ENCODE measurements at regions not wholly inside any gene's neighbourhood (a gene's known extent, or its start where the extent isn't known, plus 50 kb on each side); places are given as distances from the start of the nearest gene placed in this dataset.

DNA sequence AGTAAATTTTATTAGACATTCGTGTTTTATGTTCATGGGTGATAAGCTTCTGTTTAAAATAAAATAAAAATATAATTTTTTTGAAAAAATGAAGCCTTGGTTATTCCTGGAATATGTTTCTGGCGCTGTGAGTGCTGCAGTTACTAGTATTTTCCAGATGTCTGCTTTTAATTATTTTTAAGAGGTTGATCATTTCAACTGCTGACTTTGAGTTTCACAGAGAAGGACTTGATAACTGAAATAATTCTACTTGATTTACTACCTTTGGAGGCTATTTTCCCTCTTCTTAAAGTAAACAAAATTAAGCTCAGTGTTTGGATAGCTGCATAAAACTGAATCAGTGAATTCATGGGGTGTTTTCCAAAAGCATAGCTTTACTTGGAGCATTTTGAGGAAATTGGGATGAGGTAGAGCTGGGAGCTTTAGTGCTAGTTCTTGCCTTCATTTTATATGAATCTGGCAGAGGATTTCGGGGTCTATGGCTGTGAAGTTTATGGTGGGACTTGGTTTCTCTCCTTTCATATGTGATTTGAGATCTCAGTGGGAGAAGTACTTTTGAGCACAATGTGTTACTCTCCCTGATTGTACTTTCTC, 666.5 kb downstream of the DCDC2C start:
- Histone ChIP-seq H3K79me2 (ENCODE audit: insufficient read depth, low read length) (no peaks in the 10 kb centered on the region), H3K27me3 (ENCODE audit: insufficient read depth, low read length, poor library complexity) (no peaks in the 10 kb centered on the region), H4K20me1 (ENCODE audit: insufficient read depth, low read length) (no peaks in the 10 kb centered on the region), H3K9ac (ENCODE audit: low read depth, low read length) (no peak overlapping the region), H3K4me3 (ENCODE audit: low read depth in 1 of 2, low read length in 2 of 2) (no peak overlapping the region), H3K36me3 (ENCODE audit: insufficient read depth, low read length) (no peaks in the 10 kb centered on the region), H3K4me2 (ENCODE audit: insufficient read depth, low read length) (no peak overlapping the region), H3K27ac (ENCODE audit: low read length) (no peak overlapping the region), H3K9me3 (ENCODE audit: insufficient read depth, low read length, severe bottlenecking) (peaks cover 5% of the 10 kb centered on the region), H3K4me1 (ENCODE audit: insufficient read depth, low read length) (no peaks in the 10 kb centered on the region), H2AFZ (ENCODE audit: low read depth, low read length) (no peak overlapping the region)
- ATAC-seq (ENCODE audit: insufficient read depth, low read depth) (no peak), DNase-seq (no peak)
- TF ChIP-seq, protein P1, sequence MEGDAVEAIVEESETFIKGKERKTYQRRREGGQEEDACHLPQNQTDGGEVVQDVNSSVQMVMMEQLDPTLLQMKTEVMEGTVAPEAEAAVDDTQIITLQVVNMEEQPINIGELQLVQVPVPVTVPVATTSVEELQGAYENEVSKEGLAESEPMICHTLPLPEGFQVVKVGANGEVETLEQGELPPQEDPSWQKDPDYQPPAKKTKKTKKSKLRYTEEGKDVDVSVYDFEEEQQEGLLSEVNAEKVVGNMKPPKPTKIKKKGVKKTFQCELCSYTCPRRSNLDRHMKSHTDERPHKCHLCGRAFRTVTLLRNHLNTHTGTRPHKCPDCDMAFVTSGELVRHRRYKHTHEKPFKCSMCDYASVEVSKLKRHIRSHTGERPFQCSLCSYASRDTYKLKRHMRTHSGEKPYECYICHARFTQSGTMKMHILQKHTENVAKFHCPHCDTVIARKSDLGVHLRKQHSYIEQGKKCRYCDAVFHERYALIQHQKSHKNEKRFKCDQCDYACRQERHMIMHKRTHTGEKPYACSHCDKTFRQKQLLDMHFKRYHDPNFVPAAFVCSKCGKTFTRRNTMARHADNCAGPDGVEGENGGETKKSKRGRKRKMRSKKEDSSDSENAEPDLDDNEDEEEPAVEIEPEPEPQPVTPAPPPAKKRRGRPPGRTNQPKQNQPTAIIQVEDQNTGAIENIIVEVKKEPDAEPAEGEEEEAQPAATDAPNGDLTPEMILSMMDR (IDR thresholded peaks at IDR 0.05; ENCODE audit: borderline replicate concordance, extremely low read depth, low read length, poor library complexity, severe bottlenecking): no peak
- TF ChIP-seq EZH2 (IDR thresholded peaks at IDR 0.05; ENCODE audit: borderline replicate concordance, low read depth, low read length, severe bottlenecking): no peak

DNA sequence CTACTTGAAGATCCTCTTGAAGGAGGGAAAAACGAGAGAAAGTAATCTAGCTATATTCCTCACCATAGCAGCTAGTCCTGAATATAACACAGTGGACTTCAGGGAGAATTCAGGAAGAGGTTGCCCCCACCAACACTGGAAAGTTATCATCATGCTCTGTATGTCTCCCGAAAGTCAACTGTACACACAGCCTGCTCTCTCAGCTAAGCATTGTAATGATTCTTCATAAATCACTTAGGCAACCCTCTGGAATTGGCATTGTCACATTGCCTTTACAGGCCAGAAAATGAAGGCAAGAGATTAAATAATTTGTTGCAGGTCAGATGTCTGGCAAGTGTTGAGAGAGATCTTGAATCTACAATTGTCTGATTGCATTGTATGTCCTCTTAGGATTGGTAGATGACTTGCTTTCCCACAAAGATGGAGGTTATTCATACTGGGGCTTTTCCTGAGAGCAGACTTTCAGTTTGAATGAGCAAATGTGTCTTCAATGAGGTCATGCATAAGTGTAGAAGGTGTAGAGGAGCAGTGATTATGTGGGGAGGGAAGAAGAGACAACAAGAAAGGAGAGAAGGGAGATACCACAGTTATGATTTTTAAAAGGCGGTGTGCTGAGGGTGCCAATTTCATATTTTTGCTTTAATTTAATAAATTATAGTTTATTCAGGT, 667.2 kb downstream of the DCDC2C start:
- Histone ChIP-seq H3K36me3 (ENCODE audit: insufficient read depth, low read length) (no peaks in the 10 kb centered on the region), H2AFZ (ENCODE audit: low read depth, low read length) (no peak overlapping the region), H4K20me1 (ENCODE audit: insufficient read depth, low read length) (no peaks in the 10 kb centered on the region), H3K4me3 (ENCODE audit: low read depth in 1 of 2, low read length in 2 of 2) (no peak overlapping the region), H3K9me3 (ENCODE audit: insufficient read depth, low read length, severe bottlenecking) (peaks cover 5% of the 10 kb centered on the region), H3K27me3 (ENCODE audit: insufficient read depth, low read length, poor library complexity) (no peaks in the 10 kb centered on the region), H3K27ac (ENCODE audit: low read length) (no peak overlapping the region), H3K4me1 (ENCODE audit: insufficient read depth, low read length) (no peaks in the 10 kb centered on the region), H3K79me2 (ENCODE audit: insufficient read depth, low read length) (no peaks in the 10 kb centered on the region), H3K4me2 (ENCODE audit: insufficient read depth, low read length) (no peak overlapping the region), H3K9ac (ENCODE audit: low read depth, low read length) (no peak overlapping the region)
- DNase-seq (no peak), ATAC-seq (ENCODE audit: insufficient read depth, low read depth) (no peak)
- TF ChIP-seq, protein P1 (IDR thresholded peaks at IDR 0.05; ENCODE audit: borderline replicate concordance, extremely low read depth, low read length, poor library complexity, severe bottlenecking): no peak
- TF ChIP-seq EZH2 (IDR thresholded peaks at IDR 0.05; ENCODE audit: borderline replicate concordance, low read depth, low read length, severe bottlenecking): no peak

DNA sequence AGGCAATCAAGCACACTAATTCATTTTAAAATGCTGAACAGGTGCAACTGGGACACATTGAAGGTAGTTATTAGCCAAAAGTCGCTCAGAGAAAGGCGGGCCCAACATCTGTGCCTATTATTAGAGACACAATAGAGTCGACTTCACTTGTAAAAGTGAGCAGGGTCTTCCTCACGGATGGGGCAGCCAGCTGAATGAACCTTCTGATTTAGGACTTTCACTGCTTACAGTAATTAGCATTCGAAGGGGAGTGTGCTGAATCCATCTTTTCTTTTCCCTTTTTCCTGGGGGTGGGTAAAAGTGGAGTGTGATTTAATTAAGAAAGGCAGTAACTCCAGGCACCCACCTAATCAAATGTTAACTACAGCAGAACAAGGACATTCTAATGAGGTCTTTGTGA, 677.7 kb downstream of the DCDC2C start:
- Histone ChIP-seq H3K4me3 (ENCODE audit: low read depth in 1 of 2, low read length in 2 of 2) (no peak overlapping the region), H3K4me2 (ENCODE audit: insufficient read depth, low read length) (no peak overlapping the region), H3K9me3 (ENCODE audit: insufficient read depth, low read length, severe bottlenecking) (no peaks in the 10 kb centered on the region), H3K27me3 (ENCODE audit: insufficient read depth, low read length, poor library complexity) (no peaks in the 10 kb centered on the region), H3K4me1 (ENCODE audit: insufficient read depth, low read length) (no peaks in the 10 kb centered on the region), H2AFZ (ENCODE audit: low read depth, low read length) (no peak overlapping the region), H4K20me1 (ENCODE audit: insufficient read depth, low read length) (no peaks in the 10 kb centered on the region), H3K36me3 (ENCODE audit: insufficient read depth, low read length) (no peaks in the 10 kb centered on the region), H3K79me2 (ENCODE audit: insufficient read depth, low read length) (no peaks in the 10 kb centered on the region), H3K9ac (ENCODE audit: low read depth, low read length) (no peak overlapping the region), H3K27ac (ENCODE audit: low read length) (no peak overlapping the region)
- DNase-seq: no peak
- no peak for ATAC-seq (ENCODE audit: insufficient read depth, low read depth)
- no peak for TF ChIP-seq EZH2 (IDR thresholded peaks at IDR 0.05; ENCODE audit: borderline replicate concordance, low read depth, low read length, severe bottlenecking)

DNA sequence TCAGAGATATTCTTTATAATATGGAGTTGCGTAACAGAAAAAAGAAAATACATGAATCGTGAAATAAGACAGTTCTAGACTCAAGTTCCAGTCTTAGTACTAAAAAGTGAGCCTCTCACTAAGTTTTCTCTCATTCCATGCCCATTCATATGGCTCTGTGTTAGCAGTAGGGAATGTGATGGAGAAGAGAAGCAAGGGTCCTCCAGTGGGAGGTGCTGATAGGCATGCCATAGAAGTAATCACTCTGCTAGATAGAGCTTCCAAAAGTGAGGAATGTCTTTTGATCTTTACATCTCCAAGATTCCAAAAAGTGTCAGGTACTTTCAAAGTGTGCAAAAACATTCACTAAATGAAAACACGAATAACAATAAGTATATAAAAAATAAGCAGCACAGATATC, 678.4 kb downstream of the DCDC2C start:
- DNase-seq (no peak), ATAC-seq (ENCODE audit: insufficient read depth, low read depth) (no peak)
- TF ChIP-seq, protein P1 (IDR thresholded peaks at IDR 0.05; ENCODE audit: borderline replicate concordance, extremely low read depth, low read length, poor library complexity, severe bottlenecking): no peak
- no peak for TF ChIP-seq EZH2 (IDR thresholded peaks at IDR 0.05; ENCODE audit: borderline replicate concordance, low read depth, low read length, severe bottlenecking)
- Histone ChIP-seq H3K79me2 (ENCODE audit: insufficient read depth, low read length) (no peaks in the 10 kb centered on the region), H3K9ac (ENCODE audit: low read depth, low read length) (no peak overlapping the region), H3K4me2 (ENCODE audit: insufficient read depth, low read length) (no peak overlapping the region), H3K4me1 (ENCODE audit: insufficient read depth, low read length) (no peaks in the 10 kb centered on the region), H4K20me1 (ENCODE audit: insufficient read depth, low read length) (no peaks in the 10 kb centered on the region), H3K4me3 (ENCODE audit: low read depth in 1 of 2, low read length in 2 of 2) (no peak overlapping the region), H3K27me3 (ENCODE audit: insufficient read depth, low read length, poor library complexity) (no peaks in the 10 kb centered on the region), H3K9me3 (ENCODE audit: insufficient read depth, low read length, severe bottlenecking) (no peaks in the 10 kb centered on the region), H3K27ac (ENCODE audit: low read length) (no peak overlapping the region), H2AFZ (ENCODE audit: low read depth, low read length) (no peak overlapping the region), H3K36me3 (ENCODE audit: insufficient read depth, low read length) (no peaks in the 10 kb centered on the region)

All from DND-41 (cell line).